ENCODE measurements at regions not wholly inside any gene's neighbourhood (a gene's known extent, or its start where the extent isn't known, plus 50 kb on each side); places are given as distances from the start of the nearest gene placed in this dataset.

DNA sequence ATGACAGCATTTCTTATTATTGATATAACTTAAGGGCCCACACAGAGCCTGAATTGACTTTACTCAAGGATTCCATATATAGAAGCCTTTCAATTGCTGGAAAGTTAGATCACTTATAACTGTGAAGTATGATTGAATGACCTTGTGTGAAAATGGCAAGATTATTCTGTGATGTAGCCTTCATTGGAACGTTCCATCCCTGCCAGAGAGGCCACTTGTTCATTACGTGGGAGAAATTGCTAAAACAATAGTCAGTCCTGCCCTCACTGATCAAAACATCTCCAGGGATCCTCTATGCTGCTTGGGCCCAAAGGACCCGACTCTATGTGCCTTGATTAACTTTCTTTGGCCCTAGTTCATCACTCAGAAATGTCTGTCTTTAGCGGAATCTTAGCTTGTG is 159.5 kb upstream of the BLID start:
- CTCF ChIA-PET (ENCODE audit: low intra/inter-chr PET ratio): no interaction called here

More for the DNA sequence above, 159.5 kb upstream of the BLID start:
- no peak for DNase-seq (ENCODE audit: extremely low read depth in 1 of 4, low spot score in 3 of 4)
- Histone ChIP-seq H2AFZ (ENCODE audit: low read depth, low read length) (no peak overlapping the region), H3K9me1 (ENCODE audit: control insufficient read depth, insufficient read depth, low read length) (no peaks in the 10 kb centered on the region), H3K4me3 (no peak overlapping the region), H3K27me3 (ENCODE audit: control insufficient read depth in 2 of 2, insufficient read depth in 2 of 2, low read length in 2 of 2) (no peaks in the 10 kb centered on the region), H3K79me2 (ENCODE audit: control insufficient read depth, insufficient read depth, low read length) (no peaks in the 10 kb centered on the region), H3K27ac (ENCODE audit: extremely low read depth, low read depth, low read length) (no peak overlapping the region), H3K4me1 (replicated peaks in 1 of 2; ENCODE audit: control insufficient read depth in 2 of 2, insufficient read depth in 2 of 2, low read length in 2 of 2) (no peaks in the 10 kb centered on the region), H3K9me3 (replicated peaks; ENCODE audit: control insufficient read depth, insufficient read depth, low read depth, low read length) (no peaks in the 10 kb centered on the region), H4K20me1 (replicated peaks; ENCODE audit: control insufficient read depth, insufficient read depth, low read length) (no peaks in the 10 kb centered on the region), H3K9ac (ENCODE audit: insufficient read depth in 1 of 2, low read depth in 2 of 2, low read length in 2 of 2) (no peak overlapping the region), H3K4me2 (ENCODE audit: insufficient read depth, low read length) (no peak overlapping the region), H3K36me3 (ENCODE audit: control insufficient read depth, insufficient read depth, low read length) (no peaks in the 10 kb centered on the region)
- POLR2A ChIA-PET: no interaction called here
- no peak for FAIRE-seq
- intact Hi-C loops (cut with micrococcal nuclease) (no loop called here), in situ Hi-C loops (cut with MboI) (no loop called here)
- WGBS (ENCODE audit: insufficient coverage, low coverage, missing lambda C conversion rate): 2% methylated on average over 4 of the region's 4 CpGs
- ATAC-seq: no peak
- TF ChIP-seq, protein P1, sequence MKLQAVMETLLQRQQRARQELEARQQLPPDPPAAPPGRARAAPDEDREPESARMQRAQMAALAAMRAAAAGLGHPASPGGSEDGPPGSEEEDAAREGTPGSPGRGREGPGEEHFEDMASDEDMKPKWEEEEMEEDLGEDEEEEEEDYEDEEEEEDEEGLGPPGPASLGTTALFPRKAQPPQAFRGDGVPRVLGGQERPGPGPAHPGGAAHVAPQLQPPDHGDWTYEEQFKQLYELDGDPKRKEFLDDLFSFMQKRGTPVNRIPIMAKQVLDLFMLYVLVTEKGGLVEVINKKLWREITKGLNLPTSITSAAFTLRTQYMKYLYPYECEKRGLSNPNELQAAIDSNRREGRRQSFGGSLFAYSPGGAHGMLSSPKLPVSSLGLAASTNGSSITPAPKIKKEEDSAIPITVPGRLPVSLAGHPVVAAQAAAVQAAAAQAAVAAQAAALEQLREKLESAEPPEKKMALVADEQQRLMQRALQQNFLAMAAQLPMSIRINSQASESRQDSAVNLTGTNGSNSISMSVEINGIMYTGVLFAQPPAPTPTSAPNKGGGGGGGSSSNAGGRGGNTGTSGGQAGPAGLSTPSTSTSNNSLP (IDR thresholded peaks at IDR 0.05; ENCODE audit: borderline replicate concordance, low read depth, low read length): no peak
- TF ChIP-seq TEAD2 (tag; IDR thresholded peaks at IDR 0.05): no peak
- TF ChIP-seq NR2C1 (IDR thresholded peaks at IDR 0.05): no peak
- no peak for TF ChIP-seq NR2C1 (tag; IDR thresholded peaks at IDR 0.05)
- TF ChIP-seq GATA2 (CRISPR knock-in tag; IDR thresholded peaks at IDR 0.05): no peak
- TF ChIP-seq, protein P2, sequence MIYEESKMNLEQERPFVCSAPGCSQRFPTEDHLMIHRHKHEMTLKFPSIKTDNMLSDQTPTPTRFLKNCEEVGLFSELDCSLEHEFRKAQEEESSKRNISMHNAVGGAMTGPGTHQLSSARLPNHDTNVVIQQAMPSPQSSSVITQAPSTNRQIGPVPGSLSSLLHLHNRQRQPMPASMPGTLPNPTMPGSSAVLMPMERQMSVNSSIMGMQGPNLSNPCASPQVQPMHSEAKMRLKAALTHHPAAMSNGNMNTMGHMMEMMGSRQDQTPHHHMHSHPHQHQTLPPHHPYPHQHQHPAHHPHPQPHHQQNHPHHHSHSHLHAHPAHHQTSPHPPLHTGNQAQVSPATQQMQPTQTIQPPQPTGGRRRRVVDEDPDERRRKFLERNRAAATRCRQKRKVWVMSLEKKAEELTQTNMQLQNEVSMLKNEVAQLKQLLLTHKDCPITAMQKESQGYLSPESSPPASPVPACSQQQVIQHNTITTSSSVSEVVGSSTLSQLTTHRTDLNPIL (CRISPR knock-in tag; IDR thresholded peaks at IDR 0.05): no peak
- no TSS peak for BruUV-seq (replicated peaks)

Measured in K562 (cell line).